GM18511 (cell line): ENCODE measurements at regions not wholly inside any gene's neighbourhood (a gene's known extent, or its start where the extent isn't known, plus 50 kb on each side); places are given as distances from the start of the nearest gene placed in this dataset.
"Not testable (repeated sequence)": the region's sequence is repeated elsewhere in the genome, so short reads cannot be mapped to it uniquely, and the experiment has no call there.

ENCODE experiments used
- ATAC-seq: cut with Tn5 transposase; IDR thresholded peaks from one replicate; pipeline ENCODE4 v1.9.1; 2021; ENCODE audit warnings: mild to moderate bottlenecking, moderate library complexity; ENCODE audit not compliant: unreplicated experiment

GRCh38 chr20:48040051-48040450, 254.8 kb upstream of the SULF2 start:
- ATAC-seq = no peak

- no peak for ATAC-seq
Observed at GRCh38 chr20:48039514-48039913, 254.2 kb upstream of the SULF2 start.

GRCh38 chr20:48038713-48039112, 253.4 kb upstream of the SULF2 start:
- ATAC-seq = no peak

GRCh38 chr20:48037798-48038197, 252.5 kb upstream of the SULF2 start:
- not testable (repeated sequence) for ATAC-seq

GRCh38 chr20:48035961-48036731, 250.9 kb upstream of the SULF2 start:
- no peak for ATAC-seq

- ATAC-seq = no peak
Observed at GRCh38 chr20:48034751-48035150, 249.5 kb upstream of the SULF2 start.

GRCh38 chr20:48033005-48033404, 247.7 kb upstream of the SULF2 start:
- not testable (repeated sequence) for ATAC-seq

- no peak for ATAC-seq
Observed at GRCh38 chr20:48031122-48031521, 245.8 kb upstream of the SULF2 start.

- no peak for ATAC-seq
Observed at GRCh38 chr20:48026981-48027592, 241.8 kb upstream of the SULF2 start.

- no peak for ATAC-seq
Observed at GRCh38 chr20:48025661-48026060, 240.4 kb upstream of the SULF2 start.

GRCh38 chr20:48025051-48025515, 239.8 kb upstream of the SULF2 start:
- ATAC-seq = no peak

GRCh38 chr20:48024539-48024938, 239.3 kb upstream of the SULF2 start:
- ATAC-seq = no peak

GRCh38 chr20:48020696-48021095, 235.4 kb upstream of the SULF2 start:
- not testable (repeated sequence) for ATAC-seq

- no peak for ATAC-seq
Observed at GRCh38 chr20:48019940-48020339, 234.7 kb upstream of the SULF2 start.

GRCh38 chr20:48019496-48019895, 234.2 kb upstream of the SULF2 start:
- no peak for ATAC-seq

- not testable (repeated sequence) for ATAC-seq
Observed at GRCh38 chr20:48018851-48019250, 233.6 kb upstream of the SULF2 start.

- no peak for ATAC-seq
Observed at GRCh38 chr20:48017992-48018391, 232.7 kb upstream of the SULF2 start.

GRCh38 chr20:48017509-48017908, 232.2 kb upstream of the SULF2 start:
- no peak for ATAC-seq

- no peak for ATAC-seq
Observed at GRCh38 chr20:48015943-48016723, 230.9 kb upstream of the SULF2 start.

- no peak for ATAC-seq
Observed at GRCh38 chr20:48015141-48015910, 230.0 kb upstream of the SULF2 start.
